ENCODE measurements at regions not wholly inside any gene's neighbourhood (a gene's known extent, or its start where the extent isn't known, plus 50 kb on each side); places are given as distances from the start of the nearest gene placed in this dataset.

GRCh38 chr4:4771160-4771559 is 88.3 kb upstream of the MSX1 start:
- no peak for DNase-seq

- DNase-seq, result no peak
Measured at GRCh38 chr4:4770610-4771009, 88.9 kb upstream of the MSX1 start.

- DNase-seq, result peak; percentile 58
Measured at GRCh38 chr4:4766564-4766963, 92.9 kb upstream of the MSX1 start.

GRCh38 chr4:4765811-4766210 is 93.7 kb upstream of the MSX1 start:
- DNase-seq, result no peak

- no peak for DNase-seq
Measured at GRCh38 chr4:4764558-4764905, 94.9 kb upstream of the MSX1 start.

GRCh38 chr4:4763822-4764557 is 95.5 kb upstream of the MSX1 start:
- peak; percentile 34 for DNase-seq

- DNase-seq, result peak; percentile 94
Measured at GRCh38 chr4:4762909-4763821, 96.3 kb upstream of the MSX1 start.

- DNase-seq, result no peak
Measured at GRCh38 chr4:4762300-4762699, 97.2 kb upstream of the MSX1 start.

- DNase-seq, result no peak
Measured at GRCh38 chr4:4761128-4761982, 98.1 kb upstream of the MSX1 start.

- peak; percentile 46 for DNase-seq
Measured at GRCh38 chr4:4759883-4760282, 99.6 kb upstream of the MSX1 start.

- DNase-seq, result no peak
Measured at GRCh38 chr4:4759232-4759631, 100.2 kb upstream of the MSX1 start.

GRCh38 chr4:4758681-4759080 is 100.8 kb upstream of the MSX1 start:
- no peak for DNase-seq

GRCh38 chr4:4755306-4755705 is 104.2 kb upstream of the MSX1 start:
- DNase-seq, result no peak

- no peak for DNase-seq
Measured at GRCh38 chr4:4754641-4755040, 104.8 kb upstream of the MSX1 start.

GRCh38 chr4:4753643-4754042 is 105.8 kb upstream of the MSX1 start:
- no peak for DNase-seq

GRCh38 chr4:4752576-4753401 is 106.7 kb upstream of the MSX1 start:
- peak; percentile 20 for DNase-seq

- DNase-seq, result no peak
Measured at GRCh38 chr4:4752025-4752424, 107.4 kb upstream of the MSX1 start.

- DNase-seq, result no peak
Measured at GRCh38 chr4:4750187-4750586, 109.3 kb upstream of the MSX1 start.

GRCh38 chr4:4749137-4749536 is 110.3 kb upstream of the MSX1 start:
- DNase-seq, result no peak

- no peak for DNase-seq
Measured at GRCh38 chr4:4746444-4746843, 113.0 kb upstream of the MSX1 start.

GRCh38 chr4:4740071-4740470 is 119.4 kb upstream of the MSX1 start:
- DNase-seq, result no peak

GRCh38 chr4:4735870-4736269 is 123.6 kb upstream of the MSX1 start:
- peak; percentile 24 for DNase-seq
